HL-60 (cell line): ENCODE measurements at regions not wholly inside any gene's neighbourhood (a gene's known extent, or its start where the extent isn't known, plus 50 kb on each side); places are given as distances from the start of the nearest gene placed in this dataset.

Experiments used
- POLR2AphosphoS5 ChIP-seq: IDR thresholded peaks from 2 replicates; pipeline ENCODE4 v1.6.1; 2012; ENCODE audit warnings: low read depth
- TF ChIP-seq, protein P1 (sequence below): IDR thresholded peaks from one replicate; pipeline ENCODE4 v1.5.1; 2011; ENCODE audit warnings: low read length, control low read depth, inconsistent platforms; ENCODE audit not compliant: insufficient read depth

DNA sequence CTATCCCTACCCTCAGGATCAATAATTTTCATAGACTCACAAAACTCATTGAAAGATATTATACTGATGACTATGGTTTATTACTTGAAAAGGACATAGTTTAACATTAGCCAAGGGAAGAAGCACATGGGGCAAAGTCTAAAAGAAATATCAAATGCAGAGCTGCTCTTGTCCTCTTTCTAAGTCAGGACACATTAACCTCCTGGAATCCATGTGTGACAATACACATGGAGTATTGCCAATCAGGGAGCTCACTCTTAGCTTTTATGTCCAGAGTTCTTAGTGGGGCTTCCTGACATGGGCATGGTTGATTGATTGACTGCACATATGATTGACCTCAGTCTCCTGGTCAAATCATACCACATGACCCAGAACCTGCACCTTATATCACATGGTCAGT lies 165.5 kb upstream of the COX7C start:
- TF ChIP-seq POLR2AphosphoS5, result no peak
- TF ChIP-seq, protein P1, sequence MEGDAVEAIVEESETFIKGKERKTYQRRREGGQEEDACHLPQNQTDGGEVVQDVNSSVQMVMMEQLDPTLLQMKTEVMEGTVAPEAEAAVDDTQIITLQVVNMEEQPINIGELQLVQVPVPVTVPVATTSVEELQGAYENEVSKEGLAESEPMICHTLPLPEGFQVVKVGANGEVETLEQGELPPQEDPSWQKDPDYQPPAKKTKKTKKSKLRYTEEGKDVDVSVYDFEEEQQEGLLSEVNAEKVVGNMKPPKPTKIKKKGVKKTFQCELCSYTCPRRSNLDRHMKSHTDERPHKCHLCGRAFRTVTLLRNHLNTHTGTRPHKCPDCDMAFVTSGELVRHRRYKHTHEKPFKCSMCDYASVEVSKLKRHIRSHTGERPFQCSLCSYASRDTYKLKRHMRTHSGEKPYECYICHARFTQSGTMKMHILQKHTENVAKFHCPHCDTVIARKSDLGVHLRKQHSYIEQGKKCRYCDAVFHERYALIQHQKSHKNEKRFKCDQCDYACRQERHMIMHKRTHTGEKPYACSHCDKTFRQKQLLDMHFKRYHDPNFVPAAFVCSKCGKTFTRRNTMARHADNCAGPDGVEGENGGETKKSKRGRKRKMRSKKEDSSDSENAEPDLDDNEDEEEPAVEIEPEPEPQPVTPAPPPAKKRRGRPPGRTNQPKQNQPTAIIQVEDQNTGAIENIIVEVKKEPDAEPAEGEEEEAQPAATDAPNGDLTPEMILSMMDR, result no peak
